ENCODE measurements at regions not wholly inside any gene's neighbourhood (a gene's known extent, or its start where the extent isn't known, plus 50 kb on each side); places are given as distances from the start of the nearest gene placed in this dataset.

DNA sequence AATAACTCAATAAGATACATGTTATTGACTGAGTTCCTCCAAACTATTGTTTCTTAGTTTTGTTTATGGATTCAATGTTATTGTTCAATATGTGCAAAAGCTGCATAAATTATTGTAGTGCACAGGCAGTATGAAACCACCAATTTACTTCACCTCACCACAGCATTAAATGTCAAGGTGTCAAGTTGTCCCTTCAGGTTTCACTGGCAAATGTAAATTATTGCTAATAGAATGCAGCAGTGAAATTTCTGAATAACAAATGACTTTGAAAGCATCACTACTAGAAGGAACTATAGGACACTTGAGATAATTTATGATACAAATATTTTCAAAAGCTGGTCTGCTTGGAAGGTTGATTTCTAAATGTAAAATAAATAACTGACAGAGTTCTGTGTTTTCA, 116.4 kb upstream of the PTPRD start:
- TF ChIP-seq, protein P1, sequence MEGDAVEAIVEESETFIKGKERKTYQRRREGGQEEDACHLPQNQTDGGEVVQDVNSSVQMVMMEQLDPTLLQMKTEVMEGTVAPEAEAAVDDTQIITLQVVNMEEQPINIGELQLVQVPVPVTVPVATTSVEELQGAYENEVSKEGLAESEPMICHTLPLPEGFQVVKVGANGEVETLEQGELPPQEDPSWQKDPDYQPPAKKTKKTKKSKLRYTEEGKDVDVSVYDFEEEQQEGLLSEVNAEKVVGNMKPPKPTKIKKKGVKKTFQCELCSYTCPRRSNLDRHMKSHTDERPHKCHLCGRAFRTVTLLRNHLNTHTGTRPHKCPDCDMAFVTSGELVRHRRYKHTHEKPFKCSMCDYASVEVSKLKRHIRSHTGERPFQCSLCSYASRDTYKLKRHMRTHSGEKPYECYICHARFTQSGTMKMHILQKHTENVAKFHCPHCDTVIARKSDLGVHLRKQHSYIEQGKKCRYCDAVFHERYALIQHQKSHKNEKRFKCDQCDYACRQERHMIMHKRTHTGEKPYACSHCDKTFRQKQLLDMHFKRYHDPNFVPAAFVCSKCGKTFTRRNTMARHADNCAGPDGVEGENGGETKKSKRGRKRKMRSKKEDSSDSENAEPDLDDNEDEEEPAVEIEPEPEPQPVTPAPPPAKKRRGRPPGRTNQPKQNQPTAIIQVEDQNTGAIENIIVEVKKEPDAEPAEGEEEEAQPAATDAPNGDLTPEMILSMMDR (IDR thresholded peaks at IDR 0.05; ENCODE audit: low read depth, low read length, missing control alignments) = no peak
- H3K4me3 ChIP-seq (ENCODE audit: low read depth, low read length) = no peak overlapping the region
- DNase-seq (ENCODE audit: low read depth) = no peak

DNA sequence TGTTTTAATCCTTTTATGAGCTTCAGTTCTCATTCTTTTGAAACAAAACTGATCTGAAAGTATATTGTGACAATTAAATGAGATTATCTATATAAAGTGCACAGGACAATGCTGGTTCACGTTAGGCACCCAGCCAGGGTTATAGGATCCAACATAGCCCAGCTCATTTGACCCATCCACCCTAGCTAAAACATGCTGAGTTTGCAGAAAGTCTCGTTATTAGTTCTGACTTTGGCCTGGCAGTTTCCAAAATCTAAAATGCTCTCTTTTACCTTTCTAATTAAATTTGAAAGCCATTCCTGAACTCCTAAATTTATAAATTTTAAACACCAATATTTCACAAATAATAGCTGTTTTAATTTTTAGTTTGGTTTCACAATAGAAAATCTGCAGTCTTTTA, 131.9 kb upstream of the PTPRD start:
- no peak overlapping the region for H3K4me3 ChIP-seq (ENCODE audit: low read depth, low read length)
- DNase-seq (ENCODE audit: low read depth) = no peak
- TF ChIP-seq, protein P1 (IDR thresholded peaks at IDR 0.05; ENCODE audit: low read depth, low read length, missing control alignments) = no peak

DNA sequence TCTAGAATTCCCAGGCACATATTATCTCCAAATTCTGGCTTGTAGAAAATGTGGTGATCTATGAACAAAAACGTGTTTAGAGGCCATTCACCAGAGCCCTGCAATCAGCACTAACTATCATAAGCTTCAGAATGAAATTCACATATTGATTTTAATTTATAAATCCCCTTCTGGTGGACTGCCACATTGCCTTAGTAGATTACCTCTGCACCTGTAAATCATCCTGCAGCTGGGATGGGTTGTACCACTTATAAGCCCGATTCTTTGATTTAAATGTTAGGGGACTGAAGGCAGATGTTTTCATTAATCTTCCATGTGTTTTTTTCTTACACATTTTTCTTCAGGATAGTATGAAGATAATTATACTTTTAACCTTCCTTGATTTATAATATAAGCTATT, 140.7 kb upstream of the PTPRD start:
- TF ChIP-seq, protein P1 (IDR thresholded peaks at IDR 0.05; ENCODE audit: low read depth, low read length, missing control alignments) = no peak
- no peak for DNase-seq (ENCODE audit: low read depth)
- no peak overlapping the region for H3K4me3 ChIP-seq (ENCODE audit: low read depth, low read length)

DNA sequence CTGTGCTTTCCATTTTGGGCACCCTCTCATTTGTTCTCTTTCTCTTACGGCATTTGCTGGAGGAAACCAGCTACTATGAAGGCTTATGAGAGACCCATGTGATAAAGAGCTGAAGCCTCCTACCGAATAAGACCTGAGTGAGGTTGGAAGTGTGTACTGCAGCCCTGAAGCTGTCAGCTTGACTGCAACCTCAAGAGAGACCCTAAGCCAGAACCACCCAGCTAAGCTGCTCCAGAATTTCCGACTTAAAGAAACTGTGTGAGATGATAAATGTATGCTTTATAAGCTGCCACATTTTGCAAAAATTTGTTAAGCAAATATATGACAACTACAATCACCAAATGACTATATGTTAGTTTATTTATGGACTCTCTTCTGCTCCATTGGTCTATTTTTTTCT, 151.7 kb upstream of the PTPRD start:
- no peak overlapping the region for H3K4me3 ChIP-seq (ENCODE audit: low read depth, low read length)
- TF ChIP-seq, protein P1 (IDR thresholded peaks at IDR 0.05; ENCODE audit: low read depth, low read length, missing control alignments) = no peak
- no peak for DNase-seq (ENCODE audit: low read depth)

DNA sequence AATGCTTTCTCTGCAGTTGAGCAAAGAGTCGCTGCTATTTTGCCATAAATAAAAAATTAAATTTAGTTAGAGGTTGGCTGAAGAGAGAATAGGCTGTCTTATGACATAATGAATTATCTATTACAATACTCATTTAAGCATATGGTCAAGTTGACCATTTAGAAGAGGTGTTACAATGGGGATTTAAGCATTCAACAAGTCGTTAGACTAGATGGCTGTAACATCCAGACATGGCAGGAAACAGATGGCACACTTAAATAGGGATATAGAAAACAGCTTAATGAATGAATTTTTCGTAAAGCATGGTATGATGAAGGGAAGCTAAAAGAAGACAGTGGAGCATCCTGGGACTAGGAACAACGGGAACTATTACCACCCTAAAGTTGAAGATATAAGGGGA, 160.3 kb upstream of the PTPRD start:
- no peak overlapping the region for H3K4me3 ChIP-seq (ENCODE audit: low read depth, low read length)
- TF ChIP-seq, protein P1 (IDR thresholded peaks at IDR 0.05; ENCODE audit: low read depth, low read length, missing control alignments) = no peak
- DNase-seq (ENCODE audit: low read depth) = no peak

DNA sequence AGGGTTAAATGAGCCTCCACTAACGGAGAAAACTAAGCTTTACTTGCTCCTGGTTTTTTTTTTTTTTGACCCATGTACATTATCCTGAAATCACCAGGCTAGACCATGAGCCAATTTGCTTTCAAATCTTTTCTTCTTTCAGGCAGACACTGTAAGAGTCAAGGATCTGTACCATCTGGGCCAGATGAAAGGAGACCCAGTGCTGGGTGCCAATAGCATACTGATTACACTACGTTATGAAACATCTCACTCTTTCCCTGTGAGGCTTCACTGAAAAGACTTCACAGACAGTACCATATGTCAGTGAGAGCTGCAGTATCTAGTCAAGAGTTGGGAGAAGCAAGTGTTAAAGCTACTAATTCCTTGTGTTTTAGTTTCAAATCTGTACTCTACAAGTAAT, 161.2 kb upstream of the PTPRD start:
- TF ChIP-seq, protein P1 (IDR thresholded peaks at IDR 0.05; ENCODE audit: low read depth, low read length, missing control alignments) = no peak
- DNase-seq (ENCODE audit: low read depth) = no peak
- no peak overlapping the region for H3K4me3 ChIP-seq (ENCODE audit: low read depth, low read length)

DNA sequence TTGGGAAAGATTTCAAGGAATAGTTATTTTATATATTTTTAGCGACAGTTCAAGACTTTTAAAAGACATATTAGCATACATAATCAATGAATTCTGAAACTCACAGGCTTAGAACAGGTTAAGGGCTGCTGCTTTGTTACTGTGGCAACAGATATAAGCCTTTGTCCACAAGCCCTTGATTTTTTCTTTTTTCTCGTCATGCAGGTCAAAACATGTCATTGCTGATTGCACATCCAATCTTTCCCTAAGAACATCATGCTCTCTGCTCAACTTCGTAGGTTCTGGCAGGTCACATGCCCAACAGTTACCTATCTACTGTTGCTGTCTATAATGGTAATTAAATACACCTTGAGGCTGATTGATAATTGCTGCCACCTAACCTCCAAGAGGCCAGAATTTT, 172.5 kb upstream of the PTPRD start:
- DNase-seq (ENCODE audit: low read depth) = no peak
- TF ChIP-seq, protein P1 (IDR thresholded peaks at IDR 0.05; ENCODE audit: low read depth, low read length, missing control alignments) = no peak
- H3K4me3 ChIP-seq (ENCODE audit: low read depth, low read length) = no peak overlapping the region
